Pulmonary artery endothelial cell (primary cell): ENCODE measurements at regions not wholly inside any gene's neighbourhood (a gene's known extent, or its start where the extent isn't known, plus 50 kb on each side); places are given as distances from the start of the nearest gene placed in this dataset.

Source experiments
- DNase-seq: peaks from one replicate; pipeline ENCODE4 v3.0.0-alpha.2; 2011; ENCODE audit warnings: low read depth, low spot score

- no peak for DNase-seq
Measured at GRCh38 chr4:65805936-65806335, 135.6 kb upstream of the EPHA5 start.

- DNase-seq: no peak
Measured at GRCh38 chr4:65799513-65799912, 129.2 kb upstream of the EPHA5 start.

DNA sequence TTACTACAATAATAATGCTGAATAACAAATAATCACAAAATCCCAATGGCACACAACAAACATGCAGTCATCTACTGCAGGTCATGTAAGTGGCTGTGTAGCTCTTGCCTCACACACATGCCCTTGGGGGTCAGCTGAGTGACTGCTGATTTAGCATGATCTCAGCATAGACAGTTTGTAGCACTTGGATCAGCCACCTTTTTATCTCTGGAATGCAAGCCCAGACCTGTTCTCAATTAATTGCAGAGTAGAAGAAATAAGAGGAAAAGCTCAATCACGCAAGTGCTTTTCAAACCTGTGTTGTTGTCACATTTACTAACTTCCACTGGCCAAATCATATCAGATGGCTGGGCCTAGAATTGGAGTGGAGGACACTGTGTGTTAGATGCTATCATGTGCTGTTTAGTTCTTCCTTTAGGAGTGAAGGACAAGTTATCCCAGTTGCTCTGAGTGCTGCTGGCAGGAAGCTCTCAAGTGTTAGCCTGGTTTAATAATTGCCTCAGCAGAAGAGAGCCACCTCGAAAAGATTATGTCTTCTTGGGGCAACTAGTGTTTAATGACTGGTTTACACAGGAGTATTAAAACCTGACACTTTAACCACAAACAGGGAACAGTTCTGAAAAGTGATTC, 128.3 kb upstream of the EPHA5 start:
- DNase-seq: no peak

DNA sequence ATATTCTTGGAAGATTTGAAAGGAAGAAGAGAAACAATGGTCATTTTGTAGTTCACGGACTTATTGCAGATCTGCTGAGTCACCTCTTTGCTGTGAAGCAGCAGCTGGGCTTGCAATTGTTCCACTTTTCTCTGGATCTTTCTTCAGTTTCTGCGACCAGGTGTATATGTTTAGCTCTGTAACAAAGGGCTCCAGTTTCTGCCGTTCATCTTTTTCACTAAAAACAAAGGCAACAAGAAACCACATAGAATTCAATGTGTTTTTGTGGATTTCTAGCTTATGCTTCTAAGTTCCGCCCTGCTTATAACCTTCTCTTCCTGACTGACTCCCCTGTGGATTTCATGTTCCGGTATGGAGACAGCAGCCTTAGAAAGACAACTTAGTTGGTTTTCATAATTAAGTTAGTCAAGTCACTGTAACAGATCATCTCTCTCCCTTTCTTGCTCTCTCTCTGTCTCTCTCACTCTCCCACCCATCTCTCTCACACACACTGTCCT, 121.6 kb upstream of the EPHA5 start:
- DNase-seq: no peak

GRCh38 chr4:65791111-65791811, 121.0 kb upstream of the EPHA5 start:
- no peak for DNase-seq

DNA sequence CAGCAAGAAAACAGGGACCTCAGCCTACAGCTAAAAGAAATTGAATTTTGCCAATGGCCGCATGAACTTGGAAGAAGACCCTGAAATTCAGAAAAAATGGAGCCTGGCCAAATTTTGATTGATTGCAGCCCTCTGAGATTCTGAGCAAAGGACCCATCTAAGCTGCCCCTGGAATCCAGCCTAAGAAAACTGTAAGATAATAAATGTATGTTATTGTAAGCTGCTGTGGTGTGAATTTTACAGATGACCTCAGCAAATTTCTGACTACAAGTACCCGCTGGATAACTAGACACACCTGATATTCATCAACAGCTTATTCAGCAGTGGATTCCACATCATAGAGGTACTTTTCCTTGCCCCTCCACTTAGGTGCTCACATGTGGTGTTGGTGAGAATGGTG, 119.5 kb upstream of the EPHA5 start:
- DNase-seq: no peak

- DNase-seq: no peak
Measured at GRCh38 chr4:65789341-65789740, 119.1 kb upstream of the EPHA5 start.

GRCh38 chr4:65777270-65777669, 107.0 kb upstream of the EPHA5 start:
- DNase-seq: no peak

DNA sequence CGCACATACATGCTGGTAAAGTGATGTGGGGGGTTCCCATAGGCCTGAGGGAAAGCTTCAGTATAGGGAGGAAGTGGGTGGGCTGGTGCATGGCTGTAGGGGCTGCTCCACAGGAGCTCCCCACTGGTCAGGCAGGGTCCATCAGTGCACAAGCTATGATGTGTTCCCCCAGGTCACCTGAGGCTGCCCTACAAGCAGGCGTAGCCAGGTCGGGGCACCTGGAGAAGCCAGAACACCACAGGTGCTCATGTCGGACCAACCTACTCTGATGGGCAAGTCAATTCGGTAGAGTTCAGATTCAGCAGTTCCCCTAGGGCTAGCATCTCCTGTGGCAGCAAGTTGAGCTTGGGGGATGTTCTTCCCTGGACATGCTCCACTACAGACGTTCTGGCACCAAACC, 103.3 kb upstream of the EPHA5 start:
- DNase-seq: no peak

DNA sequence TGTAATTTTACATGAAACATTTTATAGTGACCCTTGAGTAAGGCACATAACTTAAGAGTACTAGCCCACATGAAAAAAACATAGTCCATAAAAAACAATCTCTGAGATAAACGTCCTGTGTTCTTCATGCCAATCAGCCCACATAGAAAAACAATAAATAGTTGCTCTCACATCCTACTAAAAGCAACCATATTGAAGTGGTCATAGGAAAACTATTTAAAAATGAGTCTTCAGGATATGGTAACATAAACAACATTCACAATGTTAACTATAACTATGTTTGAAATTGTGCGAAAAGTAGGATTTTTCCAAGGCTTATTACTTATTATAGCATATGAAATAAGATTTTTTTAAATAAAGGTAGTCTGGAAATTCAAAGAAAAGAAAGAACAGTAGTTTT, 77.1 kb upstream of the EPHA5 start:
- DNase-seq: no peak

GRCh38 chr4:65738134-65738533, 67.8 kb upstream of the EPHA5 start:
- DNase-seq: no peak

DNA sequence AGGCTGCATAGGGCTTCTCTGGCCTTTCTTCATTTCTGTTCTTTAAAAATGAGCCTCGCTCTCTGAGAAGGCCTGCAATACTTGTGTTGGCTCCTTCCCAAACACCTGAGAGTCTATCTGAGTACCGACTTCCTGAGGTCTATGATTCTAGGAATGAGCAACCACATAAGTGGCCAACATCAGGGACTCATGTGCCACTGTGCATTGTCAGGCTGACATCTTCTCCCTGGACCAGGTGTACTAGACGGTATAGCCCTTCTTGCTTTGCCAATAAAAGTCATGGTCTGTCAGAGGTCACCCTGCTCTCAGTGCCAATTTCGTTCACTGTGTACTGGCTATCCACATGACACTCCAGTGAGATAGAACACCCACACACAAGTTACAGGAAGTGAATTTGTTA, 67.4 kb upstream of the EPHA5 start:
- DNase-seq: no peak

DNA sequence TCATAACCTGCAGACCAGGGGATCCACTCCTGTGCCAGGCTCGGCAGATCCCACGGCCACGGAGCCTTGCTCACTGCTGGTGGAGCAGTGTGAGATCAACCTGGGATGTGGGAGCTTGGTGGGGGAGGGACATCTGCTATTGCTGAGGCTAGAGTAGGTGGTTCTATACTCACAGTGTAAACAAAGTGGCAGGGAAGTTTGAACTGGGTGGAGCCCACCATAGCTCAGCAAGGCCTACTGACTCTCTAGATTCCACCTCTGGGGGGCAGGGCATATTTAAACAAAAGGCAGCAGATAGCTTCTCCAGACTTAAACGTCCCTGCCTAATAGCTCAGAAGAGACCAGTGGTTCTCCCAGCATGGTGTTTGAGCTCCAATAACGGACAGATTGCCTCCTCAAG, 54.7 kb upstream of the EPHA5 start:
- no peak for DNase-seq
